Lower lobe of right lung (tissue), 2 donors: ENCODE measurements at regions not wholly inside any gene's neighbourhood (a gene's known extent, or its start where the extent isn't known, plus 50 kb on each side); places are given as distances from the start of the nearest gene placed in this dataset.
A peak's percentile ranks its signal among the peaks of the same experiment; 100 is the strongest.
"Not testable (repeated sequence)": the region's sequence is repeated elsewhere in the genome, so short reads cannot be mapped to it uniquely, and the experiment has no call there.

Source experiments
- ATAC-seq, 2 donors: fragments of 200-7000 bp; cut with Tn5 transposase; one replicate each; pipeline ENCODE4 v1.9.1; 2020 to 2022; ENCODE audit warnings: mild to moderate bottlenecking in 2 of 2, moderate library complexity in 2 of 2
- DNase-seq: peaks from one replicate; pipeline ENCODE4 v3.0.0-alpha.2; 2020
- H3K27ac ChIP-seq: fragments of 200-600 bp; one replicate; pipeline ENCODE4 v1.8.0; 2022
- H3K27me3 ChIP-seq: fragments of 200-600 bp; one replicate; pipeline ENCODE4 v1.8.0; 2022; ENCODE audit warnings: low read depth
- H3K36me3 ChIP-seq: fragments of 200-600 bp; one replicate; pipeline ENCODE4 v1.8.0; 2022; ENCODE audit warnings: mild to moderate bottlenecking
- H3K4me1 ChIP-seq: fragments of 200-600 bp; one replicate; pipeline ENCODE4 v1.8.0; 2022
- H3K4me3 ChIP-seq: fragments of 200-600 bp; one replicate; pipeline ENCODE4 v1.8.0; 2022; ENCODE audit warnings: mild to moderate bottlenecking
- H3K9me3 ChIP-seq: fragments of 200-600 bp; one replicate; pipeline ENCODE4 v1.8.0; 2022
- intact Hi-C: fragments of 100-400 bp; cut with DNase I; formaldehyde crosslinking; loops from one replicate; pipeline ENCODE4 v1.11.0; 2022
- TF ChIP-seq, protein P1 (sequence below): fragments of 200-600 bp; IDR thresholded peaks from one replicate; pipeline ENCODE4 v1.8.0; 2022; ENCODE audit warnings: antibody characterized with exemption, mild to moderate bottlenecking
- donor health status: DM: no; HTN: yes; CAD: no; lungs with severe emphysema.

DNA sequence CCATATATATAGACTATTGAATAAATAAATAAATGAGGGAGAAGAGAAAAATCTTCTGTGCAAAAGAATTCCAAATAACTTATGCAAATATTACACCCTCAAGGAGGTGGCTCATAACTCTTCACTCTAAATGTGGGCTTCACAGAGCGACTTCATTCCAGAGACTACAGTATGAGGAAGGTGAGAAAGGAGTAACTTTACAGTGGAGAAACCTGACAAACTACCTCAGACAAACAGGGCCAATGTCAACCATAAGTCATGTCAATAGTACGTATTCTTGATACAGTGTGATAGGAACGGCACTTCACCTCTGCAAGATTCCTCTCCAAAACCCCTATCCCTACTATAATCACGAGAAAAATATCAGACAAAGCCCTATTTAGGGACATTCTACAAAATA, 158.4 kb upstream of the NAMPT start:
- Histone ChIP-seq H3K9me3 (no peaks in the 10 kb centered on the region), H3K4me1 (no peaks in the 10 kb centered on the region), H3K36me3 (no peaks in the 10 kb centered on the region), H3K4me3 (no peak overlapping the region), H3K27ac (no peak overlapping the region), H3K27me3 (no peaks in the 10 kb centered on the region)
- peak in 1 of 2 donors; percentile 44 for ATAC-seq
- intact Hi-C loops = no loop called here
- no peak for DNase-seq
- TF ChIP-seq, protein P1, sequence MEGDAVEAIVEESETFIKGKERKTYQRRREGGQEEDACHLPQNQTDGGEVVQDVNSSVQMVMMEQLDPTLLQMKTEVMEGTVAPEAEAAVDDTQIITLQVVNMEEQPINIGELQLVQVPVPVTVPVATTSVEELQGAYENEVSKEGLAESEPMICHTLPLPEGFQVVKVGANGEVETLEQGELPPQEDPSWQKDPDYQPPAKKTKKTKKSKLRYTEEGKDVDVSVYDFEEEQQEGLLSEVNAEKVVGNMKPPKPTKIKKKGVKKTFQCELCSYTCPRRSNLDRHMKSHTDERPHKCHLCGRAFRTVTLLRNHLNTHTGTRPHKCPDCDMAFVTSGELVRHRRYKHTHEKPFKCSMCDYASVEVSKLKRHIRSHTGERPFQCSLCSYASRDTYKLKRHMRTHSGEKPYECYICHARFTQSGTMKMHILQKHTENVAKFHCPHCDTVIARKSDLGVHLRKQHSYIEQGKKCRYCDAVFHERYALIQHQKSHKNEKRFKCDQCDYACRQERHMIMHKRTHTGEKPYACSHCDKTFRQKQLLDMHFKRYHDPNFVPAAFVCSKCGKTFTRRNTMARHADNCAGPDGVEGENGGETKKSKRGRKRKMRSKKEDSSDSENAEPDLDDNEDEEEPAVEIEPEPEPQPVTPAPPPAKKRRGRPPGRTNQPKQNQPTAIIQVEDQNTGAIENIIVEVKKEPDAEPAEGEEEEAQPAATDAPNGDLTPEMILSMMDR = no peak

DNA sequence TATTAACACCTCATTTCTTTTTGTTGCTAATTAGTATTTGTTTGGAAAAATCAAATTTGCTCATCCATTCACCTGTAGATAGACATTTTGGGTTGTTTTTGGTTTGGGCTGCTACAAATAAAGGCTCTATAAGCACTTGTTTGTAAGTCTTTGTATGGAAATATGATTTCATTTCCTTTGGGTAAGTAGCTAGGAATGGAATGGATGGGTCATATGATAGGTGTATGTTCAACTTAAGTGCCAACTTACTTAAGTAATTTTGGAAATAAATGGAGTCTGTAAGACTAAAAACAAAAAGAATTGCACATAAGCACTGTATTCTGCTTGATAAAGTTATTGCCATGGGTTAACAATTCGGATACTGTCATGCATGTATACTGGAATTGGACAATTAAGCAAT, 157.7 kb upstream of the NAMPT start:
- no peak overlapping the region for H3K4me3 ChIP-seq
- no peaks in the 10 kb centered on the region for H3K4me1 ChIP-seq
- H3K36me3 ChIP-seq = no peaks in the 10 kb centered on the region
- ATAC-seq (no peak), DNase-seq (no peak)
- no peaks in the 10 kb centered on the region for H3K9me3 ChIP-seq
- no peak overlapping the region for H3K27ac ChIP-seq
- TF ChIP-seq, protein P1 = no peak
- H3K27me3 ChIP-seq = no peaks in the 10 kb centered on the region
- intact Hi-C loops = no loop called here

DNA sequence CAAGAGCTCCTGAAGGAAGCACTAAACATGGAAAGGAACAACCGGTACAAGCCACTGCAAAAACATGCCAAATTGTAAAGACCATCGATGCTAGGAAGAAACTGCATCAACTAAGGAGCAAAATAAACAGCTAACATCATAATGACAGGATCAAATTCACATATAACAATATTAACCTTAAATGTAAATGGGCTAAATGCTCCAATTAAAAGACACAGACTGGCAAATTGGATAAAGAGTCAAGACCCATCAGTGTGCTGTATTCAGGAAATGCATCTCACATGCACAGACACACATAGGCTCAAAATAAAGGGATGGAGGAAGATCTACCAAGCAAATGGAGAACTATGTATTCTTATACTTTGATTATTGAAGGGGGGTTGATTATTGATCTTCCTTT, 156.6 kb upstream of the NAMPT start:
- H3K9me3 ChIP-seq, H3K27me3 ChIP-seq, H3K4me3 ChIP-seq, H3K27ac ChIP-seq, H3K36me3 ChIP-seq, DNase-seq, H3K4me1 ChIP-seq, ATAC-seq, intact Hi-C loops: not testable (repeated sequence)

DNA sequence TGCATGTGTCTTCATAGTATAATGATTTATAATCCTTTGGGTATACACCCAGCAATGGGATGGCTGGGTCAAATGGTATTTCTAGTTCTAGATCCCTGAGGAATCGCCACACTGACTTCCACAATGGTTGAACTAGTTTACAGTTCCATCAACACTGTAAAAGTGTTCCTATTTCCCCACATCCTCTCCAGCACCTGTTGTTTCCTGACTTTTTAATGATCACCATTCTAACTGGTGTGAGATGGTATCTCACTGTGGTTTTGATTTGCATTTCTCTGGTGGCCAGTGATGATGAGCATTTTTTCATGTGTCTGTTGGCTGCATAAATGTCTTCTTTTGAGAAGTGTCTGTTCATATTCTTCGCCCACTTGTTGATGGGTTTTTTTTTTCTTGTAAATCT, 152.2 kb upstream of the NAMPT start:
- H3K4me3 ChIP-seq, intact Hi-C loops, H3K9me3 ChIP-seq, H3K4me1 ChIP-seq, H3K36me3 ChIP-seq, ATAC-seq, DNase-seq, H3K27me3 ChIP-seq, H3K27ac ChIP-seq: not testable (repeated sequence)

DNA sequence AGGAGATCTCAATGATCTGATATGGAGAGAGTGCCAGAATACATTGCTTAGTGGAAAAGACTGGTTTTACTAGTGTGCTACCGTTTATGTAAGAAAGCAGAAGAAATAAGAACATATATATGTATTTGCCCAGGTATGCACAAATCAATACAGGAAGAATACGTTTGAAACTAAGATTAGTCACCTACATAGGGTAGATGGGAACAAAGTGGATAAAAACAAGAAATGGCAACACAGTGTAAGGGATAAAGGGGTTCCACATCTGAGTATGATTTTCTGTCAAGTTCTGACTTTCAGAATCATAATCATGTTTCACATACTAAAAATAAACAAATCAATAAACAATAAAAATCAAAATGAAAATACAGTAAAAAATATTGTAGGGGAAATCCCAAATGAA, 148.6 kb upstream of the NAMPT start:
- no peak for DNase-seq
- Histone ChIP-seq H3K36me3 (no peaks in the 10 kb centered on the region), H3K4me3 (no peak overlapping the region), H3K9me3 (no peaks in the 10 kb centered on the region), H3K4me1 (no peaks in the 10 kb centered on the region), H3K27me3 (no peaks in the 10 kb centered on the region), H3K27ac (no peak overlapping the region)
- intact Hi-C loops = no loop called here
- TF ChIP-seq, protein P1 = no peak
- ATAC-seq = no peak

DNA sequence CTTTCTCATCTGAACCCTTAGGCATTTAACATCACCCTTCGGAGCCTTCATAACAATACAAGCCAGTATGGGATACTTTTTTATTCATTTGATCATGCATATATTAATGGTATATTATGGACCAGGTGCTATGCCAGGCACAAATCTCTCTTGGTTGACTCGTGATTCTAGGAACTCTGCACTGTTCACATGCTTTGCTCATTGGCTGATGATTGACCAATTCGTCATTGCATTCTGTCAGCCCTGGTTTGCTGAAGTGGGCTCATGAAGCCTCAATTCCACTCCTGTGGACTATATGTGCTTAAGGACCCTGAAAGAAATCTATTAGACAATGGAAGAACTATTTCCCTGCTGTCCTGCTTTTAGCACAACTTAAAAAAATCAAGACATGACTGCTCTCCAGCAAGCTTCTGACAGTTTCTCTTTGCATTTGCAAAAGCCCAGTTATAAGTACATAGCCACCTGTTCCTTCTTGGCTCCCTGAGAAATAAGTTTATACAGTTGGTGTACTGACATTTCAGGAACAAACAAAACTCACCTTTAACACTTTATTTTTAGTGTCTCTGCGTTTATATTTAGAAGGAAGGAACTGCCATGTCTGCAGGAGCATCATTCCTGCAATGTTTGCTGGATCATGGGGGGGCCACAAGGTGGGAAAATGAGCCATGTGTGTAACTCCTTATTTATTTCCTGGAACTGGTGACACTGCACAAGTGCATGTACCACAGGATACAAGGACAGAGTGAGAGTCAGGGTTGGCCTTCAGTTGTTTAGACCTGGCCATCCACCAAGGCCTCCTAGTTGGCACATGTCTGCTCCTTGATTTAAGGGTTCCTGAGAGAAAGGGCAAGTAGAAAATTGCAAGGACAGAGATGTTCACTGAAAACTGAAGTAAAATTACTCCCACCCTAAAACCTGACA, 146.0 kb upstream of the NAMPT start:
- H3K27ac ChIP-seq = peak overlapping the region; percentile 28
- H3K4me1 ChIP-seq = peaks cover 11% of the 10 kb centered on the region
- intact Hi-C loops = no loop called here

More for the DNA sequence above, 146.0 kb upstream of the NAMPT start:
- H3K27me3 ChIP-seq = no peaks in the 10 kb centered on the region
- ATAC-seq (no peak), DNase-seq (no peak)
- H3K36me3 ChIP-seq = no peaks in the 10 kb centered on the region
- no peak overlapping the region for H3K4me3 ChIP-seq
- TF ChIP-seq, protein P1 = no peak
- no peaks in the 10 kb centered on the region for H3K9me3 ChIP-seq
